Stimulated activated CD4-positive, alpha-beta T cell treated with anti-CD3 and anti-CD28 coated beads, Interleukin-1b, Interleukin-23, amount 100 ng/mL, for 1 hour (primary cell): ENCODE measurements at regions not wholly inside any gene's neighbourhood (a gene's known extent, or its start where the extent isn't known, plus 50 kb on each side); places are given as distances from the start of the nearest gene placed in this dataset.

ENCODE experiments used
- DNase-seq, 2 donors: peaks; one replicate each; pipeline ENCODE4 v3.0.0-alpha.2; 2020; ENCODE audit warnings: low read depth in 2 of 2

- no peak for DNase-seq
Observed at GRCh38 chr2:238963161-238963970, 115.5 kb downstream of the TWIST2 start.

GRCh38 chr2:238963971-238964328, 116.1 kb downstream of the TWIST2 start:
- DNase-seq: no peak

DNA sequence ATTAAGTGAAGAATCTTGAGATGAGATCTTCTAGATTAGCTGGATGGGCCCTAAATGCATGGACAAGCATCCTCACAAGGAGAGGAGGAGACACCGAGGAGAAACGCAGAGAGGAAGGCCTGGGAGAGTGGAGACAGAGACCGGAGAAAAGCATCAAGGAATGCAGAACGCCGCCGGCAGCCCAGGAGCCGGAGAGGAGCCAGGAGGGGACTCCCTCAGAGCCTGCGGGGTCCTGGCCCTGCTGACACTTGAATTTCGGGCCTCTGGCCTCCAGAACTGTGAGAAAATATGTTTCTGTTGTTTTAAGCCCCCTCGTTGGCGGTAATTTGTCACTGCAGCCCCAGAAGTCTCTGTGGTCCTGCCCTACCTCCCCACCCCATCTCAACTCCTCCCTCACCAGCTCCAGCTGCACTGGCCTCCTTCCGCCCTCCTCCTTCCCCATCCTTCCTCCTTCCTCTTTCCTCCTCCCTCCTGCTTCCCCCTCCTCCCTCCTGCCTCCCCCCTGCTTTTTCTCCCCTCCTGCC, 116.7 kb downstream of the TWIST2 start:
- no peak for DNase-seq

DNA sequence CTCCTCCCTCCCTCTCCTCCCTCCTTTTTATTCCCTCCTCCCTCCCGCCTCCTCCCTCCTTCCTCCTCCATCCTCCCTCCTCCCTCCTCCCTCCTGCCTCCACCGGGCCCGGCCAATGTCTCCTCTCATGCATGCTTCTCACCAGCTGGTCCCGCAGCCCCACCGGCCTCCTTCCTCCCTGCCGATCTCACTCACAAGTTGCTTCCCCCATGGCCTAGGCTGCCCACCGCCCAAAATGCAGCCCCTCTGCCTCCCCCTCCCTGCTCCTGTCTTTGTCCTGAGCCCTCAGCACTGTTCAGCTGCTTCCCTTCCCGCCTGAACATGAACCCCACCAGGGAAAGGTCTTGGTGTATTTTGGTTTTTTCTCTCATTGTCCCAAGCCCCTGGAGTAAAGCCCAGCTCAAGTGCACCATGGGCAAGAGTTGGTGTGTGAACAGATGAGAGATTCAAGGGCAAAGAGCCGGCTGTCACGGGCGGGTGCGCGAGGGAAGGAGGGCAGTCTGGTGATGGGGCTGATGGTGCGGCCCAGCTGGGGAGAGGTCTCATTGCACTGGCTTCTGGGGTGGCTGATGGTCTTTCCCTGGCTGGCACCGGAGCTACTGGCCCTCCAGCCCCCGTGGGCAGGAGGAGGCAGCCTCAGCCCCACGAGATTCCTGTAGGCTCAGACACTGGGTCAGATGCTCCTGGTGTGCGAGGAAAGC, 117.6 kb downstream of the TWIST2 start:
- no peak for DNase-seq

GRCh38 chr2:238966072-238966937, 118.4 kb downstream of the TWIST2 start:
- DNase-seq: no peak

DNA sequence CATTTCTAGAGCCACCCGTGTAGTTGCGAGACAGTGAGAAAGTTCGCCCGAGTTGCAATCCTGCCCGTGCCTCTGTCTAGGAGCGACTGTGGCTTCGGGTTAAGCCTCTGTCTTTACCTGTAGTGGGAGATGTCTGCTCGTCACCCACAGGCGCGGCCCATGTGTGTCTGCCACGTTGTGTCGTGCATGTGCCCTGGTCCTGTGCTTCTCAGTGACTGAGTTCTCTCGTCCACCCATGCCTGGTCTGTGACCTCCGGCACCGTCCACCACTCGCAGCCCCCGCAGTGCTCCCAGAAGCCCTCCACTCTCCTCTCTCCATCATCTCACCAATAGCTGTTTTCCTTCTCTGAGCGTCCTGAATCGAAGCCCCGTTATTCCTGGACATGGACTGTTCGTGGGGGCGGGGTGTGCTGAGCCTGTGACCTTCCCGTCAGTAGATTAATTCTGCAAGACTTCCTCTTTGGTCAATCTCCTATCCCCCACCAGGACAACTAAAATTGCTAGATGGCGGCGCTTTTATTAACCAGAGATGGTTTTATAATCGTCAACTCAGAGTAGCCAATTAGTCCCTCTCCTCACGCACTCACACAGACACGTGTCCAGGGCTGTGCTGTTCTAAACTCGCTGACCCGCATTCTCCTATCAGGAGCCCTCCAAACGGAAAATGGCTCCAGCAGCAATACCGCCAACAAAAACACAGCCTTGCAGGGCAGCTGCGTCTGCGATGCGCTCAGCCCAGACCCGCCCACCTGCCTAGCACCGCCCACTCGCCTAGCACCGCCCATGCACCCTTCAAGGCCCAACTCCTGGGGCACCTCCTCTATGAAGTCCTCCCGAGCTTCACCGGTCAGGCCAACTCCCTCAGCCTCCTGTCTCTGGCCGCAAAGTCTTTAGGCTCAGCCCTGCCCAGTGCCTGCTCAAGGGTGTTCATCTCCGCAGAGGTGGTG, 119.4 kb downstream of the TWIST2 start:
- no peak for DNase-seq

DNA sequence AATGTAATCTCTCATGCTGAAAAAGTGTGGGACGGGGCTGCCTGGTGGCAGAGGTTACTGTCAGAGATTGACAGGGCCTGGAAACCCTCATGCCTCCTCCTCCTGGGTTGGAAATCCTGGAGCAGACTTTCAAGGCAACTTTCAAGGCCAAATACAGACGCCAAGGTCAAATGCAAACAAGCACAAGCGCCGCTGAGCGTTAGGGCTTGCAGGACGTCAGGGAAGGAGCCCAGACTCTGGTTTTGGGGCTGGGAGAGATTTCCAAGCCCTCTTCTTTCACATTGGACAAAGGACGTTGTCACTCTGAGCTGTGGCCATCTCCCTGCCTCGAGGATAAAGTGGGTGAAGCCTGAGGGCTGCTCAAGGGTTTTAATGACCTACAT, 120.1 kb downstream of the TWIST2 start:
- DNase-seq: no peak

GRCh38 chr2:238968616-238969384, 120.9 kb downstream of the TWIST2 start:
- no peak for DNase-seq

DNA sequence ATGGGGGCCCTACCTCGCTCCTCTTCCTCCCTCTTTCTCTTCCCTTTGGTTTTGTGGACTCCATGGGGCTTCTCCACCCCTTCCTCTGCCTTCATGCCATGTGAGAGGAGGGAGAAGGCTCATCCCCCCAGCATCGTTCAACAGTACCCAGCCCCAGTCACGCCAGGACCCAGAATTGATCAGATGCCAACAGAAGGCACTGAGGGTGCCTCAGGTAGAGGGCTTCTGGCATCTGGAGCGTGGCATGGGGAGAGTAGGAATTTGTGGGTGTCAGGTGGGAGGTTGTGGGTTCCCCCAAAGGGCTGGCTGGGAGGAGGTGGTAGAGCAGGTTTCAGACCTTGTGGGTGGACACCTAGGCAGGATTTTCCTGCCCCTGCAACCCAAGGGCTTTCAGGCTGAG, 122.0 kb downstream of the TWIST2 start:
- no peak for DNase-seq

DNA sequence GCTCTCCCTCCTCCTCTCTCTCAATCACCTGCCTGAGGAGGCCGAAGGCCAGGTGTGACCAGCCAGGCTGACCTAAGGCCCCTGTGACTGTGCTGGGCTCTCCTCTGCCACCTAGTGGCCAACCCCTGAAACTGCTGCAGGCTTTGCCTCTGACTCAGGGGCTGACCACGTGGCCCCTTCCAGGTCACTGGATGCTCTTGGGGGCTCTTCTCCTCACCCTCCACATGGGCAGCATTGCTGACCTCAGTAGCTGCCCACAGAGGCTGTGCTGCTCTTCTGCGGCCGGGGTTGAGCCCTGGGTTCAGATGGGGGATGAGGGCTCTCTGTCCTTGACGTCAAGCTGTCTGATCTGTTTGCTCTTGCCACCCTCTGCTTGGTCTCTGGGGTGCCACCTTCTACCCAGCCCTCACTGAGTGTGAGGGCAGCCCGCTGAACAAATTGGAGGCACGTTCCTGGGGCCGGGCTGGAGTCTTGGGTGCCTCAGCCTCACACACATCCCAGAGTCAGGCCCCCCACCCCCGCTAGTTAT, 122.7 kb downstream of the TWIST2 start:
- peak in 1 of 2 donors; percentile 8 for DNase-seq

GRCh38 chr2:238971318-238972145, 123.6 kb downstream of the TWIST2 start:
- DNase-seq: no peak

- no peak for DNase-seq
Observed at GRCh38 chr2:238972146-238972445, 124.2 kb downstream of the TWIST2 start.

GRCh38 chr2:238973038-238973739, 125.3 kb downstream of the TWIST2 start:
- DNase-seq: no peak

GRCh38 chr2:238974081-238974480, 126.2 kb downstream of the TWIST2 start:
- DNase-seq: no peak

- no peak for DNase-seq
Observed at GRCh38 chr2:238974501-238975166, 126.7 kb downstream of the TWIST2 start.

DNA sequence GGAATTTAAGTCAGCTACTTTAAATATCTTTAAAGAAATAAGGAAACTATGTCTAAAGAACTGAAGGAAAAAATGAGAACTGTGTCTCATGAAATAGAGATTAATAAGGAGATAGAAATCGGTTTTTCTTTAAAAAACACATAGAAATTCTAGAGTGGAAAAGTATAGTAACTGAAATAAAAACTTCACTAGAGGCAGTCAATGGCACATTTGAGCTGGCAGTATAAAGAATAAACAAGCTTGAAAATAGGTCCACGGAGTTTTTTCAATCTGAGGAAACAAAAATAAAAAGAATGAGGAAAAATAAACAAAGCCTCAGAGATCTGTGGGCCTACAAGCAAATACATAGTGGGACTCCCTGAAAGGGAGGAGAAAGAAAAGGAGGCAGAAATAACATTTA, 127.5 kb downstream of the TWIST2 start:
- no peak for DNase-seq

DNA sequence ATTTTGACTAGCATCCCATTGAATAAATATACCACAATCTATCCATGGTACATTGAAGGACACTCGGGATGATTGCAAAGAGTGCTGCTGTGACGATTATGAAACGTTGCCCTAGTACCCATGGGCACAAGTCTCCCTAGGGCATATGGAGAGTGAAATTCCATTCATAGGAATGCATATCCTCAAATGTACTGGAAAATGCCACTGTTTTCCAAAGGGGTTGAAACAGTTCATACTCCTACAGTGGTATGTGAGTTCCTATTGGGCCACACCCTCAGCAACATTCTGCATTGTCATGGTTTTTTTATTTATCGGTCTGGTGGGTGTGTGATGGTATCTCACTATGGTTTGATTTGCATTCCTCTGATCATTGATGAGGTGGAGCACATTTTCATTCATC, 130.6 kb downstream of the TWIST2 start:
- DNase-seq: no peak

- no peak for DNase-seq
Observed at GRCh38 chr2:238979636-238980035, 131.8 kb downstream of the TWIST2 start.
